Panc1 (cell line): ENCODE measurements at regions not wholly inside any gene's neighbourhood (a gene's known extent, or its start where the extent isn't known, plus 50 kb on each side); places are given as distances from the start of the nearest gene placed in this dataset.

Source experiments
- ATAC-seq: fragments of 200-7000 bp; cut with Tn5 transposase; 2 replicates; pipeline ENCODE4 v1.9.1; 2020; ENCODE audit warnings: mild to moderate bottlenecking, moderate library complexity
- BruUV-seq: library from RNA; stranded (reverse); fragments of 400-500 nt; replicated peaks from 2 replicates; lab custom pipeline; 2021; lab: Mats Ljungman, UMichigan
- CTCF ChIA-PET: fragments of 300-600 bp; sonication (Branson Sonifier 250); formaldehyde crosslinking; loops from one replicate; lab custom pipeline; 2022; ENCODE audit warnings: antibody characterized with exemption; lab: Charles Lee
- POLR2A ChIA-PET: fragments of 300-600 bp; sonication (Branson Sonifier 250); formaldehyde crosslinking; loops from one replicate; lab custom pipeline; 2022; ENCODE audit warnings: antibody characterized with exemption; lab: Charles Lee
- DNase-seq: peaks from one replicate; pipeline ENCODE4 v3.0.0-alpha.2; 2010; ENCODE audit warnings: low read depth, low spot score
- H3K27ac ChIP-seq: 2 replicates; pipeline ENCODE4 v1.5.1; 2011; ENCODE audit warnings: mild to moderate bottlenecking, low read length, inconsistent platforms
- H3K27me3 ChIP-seq: fragments of 200-500 bp; sonication (Bioruptor generic); 2 replicates; pipeline ENCODE4 v1.6.0; 2014; ENCODE audit warnings: low read length, inconsistent platforms; ENCODE audit not compliant: control insufficient read depth, insufficient read depth
- H3K36me3 ChIP-seq: fragments of 200-500 bp; sonication (Bioruptor generic); 2 replicates; pipeline ENCODE4 v1.5.1; 2014; ENCODE audit warnings: inconsistent platforms, mild to moderate bottlenecking, low read length, moderate library complexity; ENCODE audit not compliant: control insufficient read depth, insufficient read depth
- H3K4me1 ChIP-seq: 2 replicates; pipeline ENCODE4 v1.5.1; 2011; ENCODE audit warnings: inconsistent platforms, mild to moderate bottlenecking, low read length, moderate library complexity; ENCODE audit not compliant: control insufficient read depth, insufficient read depth
- H3K4me3 ChIP-seq, 2 experiments: 2 replicates each; pipeline ENCODE4 v1.5.1; 2011 to 2012; ENCODE audit warnings: low read depth in 2 of 2, low read length in 2 of 2, mild to moderate bottlenecking in 2 of 2, inconsistent platforms in 1 of 2, moderate library complexity in 1 of 2
- H3K9me3 ChIP-seq: fragments of 200-500 bp; sonication (Bioruptor generic); 2 replicates; pipeline ENCODE4 v1.5.1; 2014; ENCODE audit warnings: low read depth, mild to moderate bottlenecking, inconsistent platforms, low read length, moderate library complexity; ENCODE audit not compliant: control insufficient read depth, insufficient read depth
- POLR2AphosphoS5 ChIP-seq: IDR thresholded peaks from 2 replicates; pipeline ENCODE4 v1.6.1; 2012; ENCODE audit warnings: mild to moderate bottlenecking, low read depth, low read length, moderate library complexity
- SIN3A ChIP-seq: IDR thresholded peaks from 2 replicates; pipeline ENCODE4 v1.6.1; 2012; ENCODE audit warnings: low read depth, mild to moderate bottlenecking, low read length, moderate library complexity, borderline replicate concordance; ENCODE audit not compliant: insufficient read depth
- TCF7L2 ChIP-seq: IDR thresholded peaks from 2 replicates; pipeline ENCODE4 v1.6.1; 2011; ENCODE audit warnings: mild to moderate bottlenecking, low read depth, low read length, inconsistent platforms
- in situ Hi-C: cut with HindIII; loops from 2 replicates; pipeline ENCODE4 v1.10.0; 2016; ENCODE audit warnings: low sequenced_read_pairs, low pct_unique_long_range_greater_than_20kb
- intact Hi-C: fragments of 100-400 bp; cut with micrococcal nuclease; formaldehyde crosslinking; loops from one replicate; pipeline ENCODE4 v1.10.0; 2022; ENCODE audit not compliant: unreplicated experiment
- TF ChIP-seq, protein P1 (sequence below), 2 experiments: IDR thresholded peaks; 2 replicates each; pipeline ENCODE4 v1.6.1; 2011 to 2012; ENCODE audit warnings: low read depth in 2 of 2, control low read depth in 1 of 2, low read length in 1 of 2, mild to moderate bottlenecking in 1 of 2, moderate library complexity in 1 of 2; ENCODE audit not compliant: insufficient read depth in 1 of 2
- TF ChIP-seq, protein P2 (sequence below): fragments of 450-650 bp; IDR thresholded peaks from 2 replicates; pipeline ENCODE4 v1.5.1; 2017; ENCODE audit warnings: mild to moderate bottlenecking

DNA sequence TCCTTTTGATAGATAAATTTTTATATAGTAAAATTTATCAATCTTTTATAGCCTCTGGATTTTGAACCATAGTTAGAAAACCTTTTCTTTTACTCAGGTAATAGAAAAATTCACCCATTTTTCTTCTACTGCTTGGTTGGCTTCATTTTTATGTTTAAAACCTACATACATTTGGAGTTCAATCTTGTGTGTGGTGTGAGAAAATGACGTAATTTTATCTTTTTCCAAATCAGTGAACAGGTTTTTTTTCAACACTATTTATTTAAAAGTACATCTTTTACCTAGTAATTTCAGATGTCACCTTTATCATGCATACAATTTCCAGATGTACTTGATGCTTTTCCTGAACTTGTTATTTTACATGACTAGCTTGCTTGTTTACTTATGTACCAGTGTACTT, 200.2 kb downstream of the TRIM36 start:
- Histone ChIP-seq H3K4me1 (no peaks in the 10 kb centered on the region), H3K9me3 (no peaks in the 10 kb centered on the region), H3K27ac (no peak overlapping the region), H3K27me3 (no peaks in the 10 kb centered on the region), H3K36me3 (no peaks in the 10 kb centered on the region), H3K4me3 (no peak overlapping the region)
- DNase-seq (no peak), ATAC-seq (no peak)
- TF ChIP-seq, protein P1, sequence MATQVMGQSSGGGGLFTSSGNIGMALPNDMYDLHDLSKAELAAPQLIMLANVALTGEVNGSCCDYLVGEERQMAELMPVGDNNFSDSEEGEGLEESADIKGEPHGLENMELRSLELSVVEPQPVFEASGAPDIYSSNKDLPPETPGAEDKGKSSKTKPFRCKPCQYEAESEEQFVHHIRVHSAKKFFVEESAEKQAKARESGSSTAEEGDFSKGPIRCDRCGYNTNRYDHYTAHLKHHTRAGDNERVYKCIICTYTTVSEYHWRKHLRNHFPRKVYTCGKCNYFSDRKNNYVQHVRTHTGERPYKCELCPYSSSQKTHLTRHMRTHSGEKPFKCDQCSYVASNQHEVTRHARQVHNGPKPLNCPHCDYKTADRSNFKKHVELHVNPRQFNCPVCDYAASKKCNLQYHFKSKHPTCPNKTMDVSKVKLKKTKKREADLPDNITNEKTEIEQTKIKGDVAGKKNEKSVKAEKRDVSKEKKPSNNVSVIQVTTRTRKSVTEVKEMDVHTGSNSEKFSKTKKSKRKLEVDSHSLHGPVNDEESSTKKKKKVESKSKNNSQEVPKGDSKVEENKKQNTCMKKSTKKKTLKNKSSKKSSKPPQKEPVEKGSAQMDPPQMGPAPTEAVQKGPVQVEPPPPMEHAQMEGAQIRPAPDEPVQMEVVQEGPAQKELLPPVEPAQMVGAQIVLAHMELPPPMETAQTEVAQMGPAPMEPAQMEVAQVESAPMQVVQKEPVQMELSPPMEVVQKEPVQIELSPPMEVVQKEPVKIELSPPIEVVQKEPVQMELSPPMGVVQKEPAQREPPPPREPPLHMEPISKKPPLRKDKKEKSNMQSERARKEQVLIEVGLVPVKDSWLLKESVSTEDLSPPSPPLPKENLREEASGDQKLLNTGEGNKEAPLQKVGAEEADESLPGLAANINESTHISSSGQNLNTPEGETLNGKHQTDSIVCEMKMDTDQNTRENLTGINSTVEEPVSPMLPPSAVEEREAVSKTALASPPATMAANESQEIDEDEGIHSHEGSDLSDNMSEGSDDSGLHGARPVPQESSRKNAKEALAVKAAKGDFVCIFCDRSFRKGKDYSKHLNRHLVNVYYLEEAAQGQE (IDR thresholded peaks at IDR 0.05; ENCODE audit: insufficient read depth in 1 of 2, low read depth in 2 of 2, low read length in 1 of 2) = no peak
- TF ChIP-seq, protein P2, sequence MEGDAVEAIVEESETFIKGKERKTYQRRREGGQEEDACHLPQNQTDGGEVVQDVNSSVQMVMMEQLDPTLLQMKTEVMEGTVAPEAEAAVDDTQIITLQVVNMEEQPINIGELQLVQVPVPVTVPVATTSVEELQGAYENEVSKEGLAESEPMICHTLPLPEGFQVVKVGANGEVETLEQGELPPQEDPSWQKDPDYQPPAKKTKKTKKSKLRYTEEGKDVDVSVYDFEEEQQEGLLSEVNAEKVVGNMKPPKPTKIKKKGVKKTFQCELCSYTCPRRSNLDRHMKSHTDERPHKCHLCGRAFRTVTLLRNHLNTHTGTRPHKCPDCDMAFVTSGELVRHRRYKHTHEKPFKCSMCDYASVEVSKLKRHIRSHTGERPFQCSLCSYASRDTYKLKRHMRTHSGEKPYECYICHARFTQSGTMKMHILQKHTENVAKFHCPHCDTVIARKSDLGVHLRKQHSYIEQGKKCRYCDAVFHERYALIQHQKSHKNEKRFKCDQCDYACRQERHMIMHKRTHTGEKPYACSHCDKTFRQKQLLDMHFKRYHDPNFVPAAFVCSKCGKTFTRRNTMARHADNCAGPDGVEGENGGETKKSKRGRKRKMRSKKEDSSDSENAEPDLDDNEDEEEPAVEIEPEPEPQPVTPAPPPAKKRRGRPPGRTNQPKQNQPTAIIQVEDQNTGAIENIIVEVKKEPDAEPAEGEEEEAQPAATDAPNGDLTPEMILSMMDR = no peak
- TF ChIP-seq TCF7L2 (no peak), SIN3A (no peak), POLR2AphosphoS5 (no peak)
- BruUV-seq = no TSS peak
- POLR2A ChIA-PET = no interaction called here
- in situ Hi-C loops = no loop called here
- CTCF ChIA-PET = interaction anchor here (0.7 kb wide), 1 partner anchor 739 kb away, joined by 6 read pairs; no protein-coding TSS in a partner anchor
- intact Hi-C loops = no loop called here

DNA sequence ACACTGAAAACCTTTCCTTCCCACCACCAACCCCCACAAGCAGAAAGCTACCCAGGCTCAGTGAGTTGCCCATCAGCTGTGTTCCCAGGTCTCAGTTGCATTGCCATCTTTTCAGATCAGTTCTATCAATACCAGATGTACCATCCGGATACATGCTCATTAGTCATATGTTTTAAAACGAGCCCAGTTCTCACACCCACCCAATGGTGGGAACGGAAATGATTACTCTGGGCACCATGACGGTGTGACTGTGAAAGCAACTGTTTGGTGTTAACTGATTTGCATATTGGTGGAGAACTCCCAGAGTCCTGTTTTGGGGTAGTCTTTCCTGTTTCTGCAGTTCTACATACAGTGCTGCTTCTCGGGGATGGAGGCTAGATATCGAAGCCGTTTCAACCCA, 212.3 kb downstream of the TRIM36 start:
- DNase-seq (no peak), ATAC-seq (no peak)
- H3K27ac ChIP-seq = no peak overlapping the region
- ChIA-PET POLR2A (no interaction called here), CTCF (no interaction called here)
- BruUV-seq = no TSS peak
- H3K27me3 ChIP-seq = no peaks in the 10 kb centered on the region
- TF ChIP-seq, protein P1 (IDR thresholded peaks at IDR 0.05; ENCODE audit: insufficient read depth in 1 of 2, low read depth in 2 of 2, low read length in 1 of 2) = no peak
- intact Hi-C loops = no loop called here
- no peak overlapping the region for H3K4me3 ChIP-seq
- in situ Hi-C loops = no loop called here
- H3K9me3 ChIP-seq = no peaks in the 10 kb centered on the region
- no peaks in the 10 kb centered on the region for H3K36me3 ChIP-seq
- no peaks in the 10 kb centered on the region for H3K4me1 ChIP-seq
